NOMO-1 treated with DMSO at 0.1 percent for 48 hours (cell line): ENCODE measurements at regions not wholly inside any gene's neighbourhood (a gene's known extent, or its start where the extent isn't known, plus 50 kb on each side); places are given as distances from the start of the nearest gene placed in this dataset.
"Not testable (repeated sequence)": the region's sequence is repeated elsewhere in the genome, so short reads cannot be mapped to it uniquely, and the experiment has no call there.

Experiments
- DNase-seq: peaks from one replicate; lab custom pipeline; 2025; ENCODE audit not compliant: unreplicated experiment; lab: John Stamatoyannopoulos, UW

GRCh38 chr3:153889905-153890334, 231.3 kb upstream of the ARHGEF26 start:
- no peak for DNase-seq

- DNase-seq: no peak
Measured at GRCh38 chr3:153892126-153892525, 229.1 kb upstream of the ARHGEF26 start.

- DNase-seq: no peak
Measured at GRCh38 chr3:153894857-153895256, 226.3 kb upstream of the ARHGEF26 start.

- no peak for DNase-seq
Measured at GRCh38 chr3:153896197-153896596, 225.0 kb upstream of the ARHGEF26 start.

GRCh38 chr3:153897025-153897723, 224.0 kb upstream of the ARHGEF26 start:
- DNase-seq: no peak

GRCh38 chr3:153897842-153898241, 223.3 kb upstream of the ARHGEF26 start:
- no peak for DNase-seq

GRCh38 chr3:153901152-153901551, 220.0 kb upstream of the ARHGEF26 start:
- no peak for DNase-seq

- no peak for DNase-seq
Measured at GRCh38 chr3:153901991-153902390, 219.2 kb upstream of the ARHGEF26 start.

- no peak for DNase-seq
Measured at GRCh38 chr3:153903430-153903829, 217.8 kb upstream of the ARHGEF26 start.

GRCh38 chr3:153906366-153906765, 214.8 kb upstream of the ARHGEF26 start:
- DNase-seq: no peak

- no peak for DNase-seq
Measured at GRCh38 chr3:153910387-153910786, 210.8 kb upstream of the ARHGEF26 start.

- no peak for DNase-seq
Measured at GRCh38 chr3:153911116-153911515, 210.1 kb upstream of the ARHGEF26 start.

GRCh38 chr3:153919773-153920172, 201.4 kb upstream of the ARHGEF26 start:
- DNase-seq: no peak

GRCh38 chr3:153921826-153922225, 199.4 kb upstream of the ARHGEF26 start:
- no peak for DNase-seq

GRCh38 chr3:153925841-153926514, 195.2 kb upstream of the ARHGEF26 start:
- no peak for DNase-seq

GRCh38 chr3:153927107-153927506, 194.1 kb upstream of the ARHGEF26 start:
- DNase-seq: peak; percentile 58

- DNase-seq: no peak
Measured at GRCh38 chr3:153928851-153929250, 192.3 kb upstream of the ARHGEF26 start.

GRCh38 chr3:153933481-153933880, 187.7 kb upstream of the ARHGEF26 start:
- not testable (repeated sequence) for DNase-seq

- no peak for DNase-seq
Measured at GRCh38 chr3:153944084-153944483, 177.1 kb upstream of the ARHGEF26 start.

GRCh38 chr3:153951276-153951675, 169.9 kb upstream of the ARHGEF26 start:
- no peak for DNase-seq

GRCh38 chr3:153952091-153952490, 169.1 kb upstream of the ARHGEF26 start:
- no peak for DNase-seq

GRCh38 chr3:153956613-153957012, 164.6 kb upstream of the ARHGEF26 start:
- DNase-seq: no peak

GRCh38 chr3:153957421-153957820, 163.8 kb upstream of the ARHGEF26 start:
- no peak for DNase-seq
